Thyroid gland (tissue), 4 donors: ENCODE measurements at regions not wholly inside any gene's neighbourhood (a gene's known extent, or its start where the extent isn't known, plus 50 kb on each side); places are given as distances from the start of the nearest gene placed in this dataset.

Experiments used
- CTCF ChIP-seq, 6 experiments: fragments of 200-600 bp in 3 of 6; fragments of 450-650 bp in 3 of 6; sonication (generic) in 3 of 6; IDR thresholded peaks; one replicate each; pipeline ENCODE4 v1.5.1; 2016 to 2019; ENCODE audit warnings: antibody characterized with exemption in 6 of 6, mild to moderate bottlenecking in 2 of 6, inconsistent platforms in 1 of 6, moderate library complexity in 1 of 6
- POLR2A ChIP-seq, 2 donors: fragments of 450-650 bp; IDR thresholded peaks; one replicate each; pipeline ENCODE4 v1.6.1; 2017; ENCODE audit warnings: antibody characterized with exemption in 2 of 2, mild to moderate bottlenecking in 2 of 2, moderate library complexity in 1 of 2

GRCh38 chr6:80832337-80832736 lies 725.9 kb downstream of the BCKDHB start:
- no peak for TF ChIP-seq CTCF (IDR thresholded peaks at IDR 0.05)
- TF ChIP-seq POLR2A (IDR thresholded peaks at IDR 0.05): no peak
